GM23338 (cell line): ENCODE measurements at regions not wholly inside any gene's neighbourhood (a gene's known extent, or its start where the extent isn't known, plus 50 kb on each side); places are given as distances from the start of the nearest gene placed in this dataset.

Experiments
- ATAC-seq: fragments of 200-7000 bp; cut with Tn5 transposase; 3 replicates; pipeline ENCODE4 v1.9.1; 2020
- DNase-seq: peaks from one replicate; pipeline ENCODE4 v3.0.0-alpha.2; 2015; ENCODE audit warnings: low spot score
- H2AFZ ChIP-seq: fragments of 200-600 bp; sonication (generic); 2 replicates; pipeline ENCODE4 v1.8.0; 2016; ENCODE audit warnings: antibody characterized with exemption, mild to moderate bottlenecking, moderate library complexity
- H3F3A ChIP-seq: fragments of 200-600 bp; sonication (generic); replicated peaks from 2 replicates; pipeline ENCODE4 v1.8.0; 2017; ENCODE audit warnings: antibody characterized with exemption, mixed run types, low read depth
- H3K27ac ChIP-seq: fragments of 200-600 bp; sonication (generic); 2 replicates; pipeline ENCODE4 v1.6.1; 2016; ENCODE audit warnings: low read depth
- H3K27me3 ChIP-seq: fragments of 200-600 bp; sonication (generic); 2 replicates; pipeline ENCODE4 v1.8.0; 2016; ENCODE audit warnings: mild to moderate bottlenecking, mixed run types, moderate library complexity; ENCODE audit not compliant: insufficient read depth
- H3K36me3 ChIP-seq: fragments of 200-600 bp; sonication (generic); 2 replicates; pipeline ENCODE4 v1.8.0; 2016; ENCODE audit warnings: mild to moderate bottlenecking; ENCODE audit not compliant: insufficient read depth
- H3K4me1 ChIP-seq: fragments of 200-600 bp; sonication (generic); 2 replicates; pipeline ENCODE4 v1.8.0; 2016; ENCODE audit warnings: mild to moderate bottlenecking, moderate library complexity; ENCODE audit not compliant: insufficient read depth
- H3K4me2 ChIP-seq: fragments of 200-600 bp; sonication (generic); 2 replicates; pipeline ENCODE4 v1.7.1; 2017; ENCODE audit warnings: mixed run types
- H3K4me3 ChIP-seq: fragments of 200-600 bp; sonication (generic); 2 replicates; pipeline ENCODE4 v1.6.1; 2016; ENCODE audit warnings: mixed run types
- H3K79me2 ChIP-seq: fragments of 200-600 bp; sonication (generic); replicated peaks from 2 replicates; pipeline ENCODE4 v1.8.0; 2017; ENCODE audit warnings: mild to moderate bottlenecking; ENCODE audit not compliant: insufficient read depth
- H3K9me2 ChIP-seq: fragments of 200-600 bp; sonication (generic); 2 replicates; pipeline ENCODE4 v1.8.0; 2017; ENCODE audit not compliant: insufficient read depth
- H4K20me1 ChIP-seq: fragments of 200-600 bp; sonication (generic); replicated peaks from 2 replicates; pipeline ENCODE4 v1.8.0; 2017; ENCODE audit warnings: mild to moderate bottlenecking; ENCODE audit not compliant: insufficient read depth
- H3K27ac Mint-ChIP-seq: 2 replicates; pipeline ENCODE4 v1.8.0; 2020; ENCODE audit warnings: inconsistent platforms, mild to moderate bottlenecking, moderate library complexity, mixed read lengths
- H3K27me3 Mint-ChIP-seq: 3 replicates; pipeline ENCODE4 v1.8.0; 2022; ENCODE audit warnings: low read depth, mild to moderate bottlenecking, moderate library complexity, mixed read lengths, inconsistent platforms; ENCODE audit not compliant: insufficient read depth, poor library complexity
- H3K36me3 Mint-ChIP-seq: 3 replicates; pipeline ENCODE4 v1.8.0; 2021; ENCODE audit warnings: low read depth, mild to moderate bottlenecking, inconsistent platforms, moderate library complexity, mixed read lengths
- H3K4me1 Mint-ChIP-seq: 3 replicates; pipeline ENCODE4 v1.8.0; 2020; ENCODE audit warnings: mild to moderate bottlenecking, inconsistent platforms, mixed read lengths
- H3K4me3 Mint-ChIP-seq: 3 replicates; pipeline ENCODE4 v1.8.0; 2021; ENCODE audit warnings: moderate library complexity, mild to moderate bottlenecking, inconsistent platforms, mixed read lengths
- H3K9me3 Mint-ChIP-seq: 3 replicates; pipeline ENCODE4 v1.8.0; 2020; ENCODE audit warnings: moderate library complexity, mild to moderate bottlenecking, inconsistent platforms, mixed read lengths
- CREB1 ChIP-seq: fragments of 250-450 bp; sonication (Bioruptor Pico); IDR thresholded peaks from 2 replicates; pipeline ENCODE4 v1.5.0; 2020; ENCODE audit warnings: low read depth, mild to moderate bottlenecking, moderate library complexity
- CTCF ChIP-seq, 2 experiments: fragments of 200-600 bp in 1 of 2; sonication (generic) in 1 of 2; conservative IDR thresholded peaks; 2 replicates each; pipeline versions ENCODE4 v1.5.1 to v1.6.1; 2016 to 2017; ENCODE audit warnings: antibody characterized with exemption in 2 of 2, low read depth in 2 of 2, mild to moderate bottlenecking in 2 of 2, moderate library complexity in 1 of 2
- ETS1 ChIP-seq: IDR thresholded peaks from 2 replicates; pipeline ENCODE4 v1.6.1; 2016; ENCODE audit warnings: antibody characterized with exemption
- EZH2 ChIP-seq: fragments of 200-600 bp; sonication (generic); IDR thresholded peaks from one replicate; pipeline ENCODE4 v1.8.0; 2017; ENCODE audit warnings: antibody characterized with exemption, mild to moderate bottlenecking, low read depth; ENCODE audit not compliant: unreplicated experiment
- EZH2phosphoT487 ChIP-seq: fragments of 200-600 bp; sonication (generic); IDR thresholded peaks from one replicate; pipeline ENCODE4 v1.8.1; 2018; ENCODE audit warnings: antibody characterized with exemption; ENCODE audit not compliant: unreplicated experiment
- JUNB ChIP-seq: IDR thresholded peaks from one replicate; pipeline ENCODE4 v1.6.1; 2016; ENCODE audit warnings: antibody characterized with exemption; ENCODE audit not compliant: unreplicated experiment
- NANOG ChIP-seq: IDR thresholded peaks from 2 replicates; pipeline ENCODE4 v1.6.1; 2016; ENCODE audit warnings: antibody characterized with exemption, borderline replicate concordance
- POLR2AphosphoS5 ChIP-seq: IDR thresholded peaks from 2 replicates; pipeline ENCODE4 v1.6.1; 2016; ENCODE audit warnings: antibody characterized with exemption, low read depth
- REST ChIP-seq: IDR thresholded peaks from one replicate; pipeline ENCODE4 v1.6.1; 2018; ENCODE audit warnings: antibody characterized with exemption; ENCODE audit not compliant: unreplicated experiment
- STAT1 ChIP-seq: IDR thresholded peaks from one replicate; pipeline ENCODE4 v1.6.1; 2016; ENCODE audit warnings: antibody characterized with exemption; ENCODE audit not compliant: unreplicated experiment
- ZNF114 ChIP-seq: fragments of 250-450 bp; sonication (Bioruptor Pico); IDR thresholded peaks from 2 replicates; pipeline ENCODE4 v1.5.0; 2020; ENCODE audit warnings: mild to moderate bottlenecking, moderate library complexity
- ZNF331 ChIP-seq: fragments of 250-450 bp; sonication (Bioruptor Pico); IDR thresholded peaks from 2 replicates; pipeline ENCODE4 v1.5.0; 2020; ENCODE audit warnings: low read depth, mild to moderate bottlenecking, moderate library complexity
- ZNF462 ChIP-seq: fragments of 250-450 bp; sonication (Bioruptor Pico); IDR thresholded peaks from 2 replicates; pipeline ENCODE4 v1.5.0; 2020; ENCODE audit warnings: mild to moderate bottlenecking, moderate library complexity

GRCh38 chr10:10223131-10223530, 794.5 kb upstream of the CELF2 start:
- DNase-seq = no peak
- ATAC-seq = no peak
- H3K36me3 Mint-ChIP-seq = no peaks in the 10 kb centered on the region
- H3K9me3 Mint-ChIP-seq = peaks cover 2% of the 10 kb centered on the region; the same call in 2 of the 3 replicates
- peaks cover 20% of the 10 kb centered on the region for H3K9me2 ChIP-seq
- H2AFZ ChIP-seq = peak overlapping the region; percentile 68; the same call in 1 of the 2 replicates
- no peak overlapping the region for H3K27ac Mint-ChIP-seq
- no peaks in the 10 kb centered on the region for H3K27me3 Mint-ChIP-seq
- no peak overlapping the region for H3K4me3 Mint-ChIP-seq
- no peaks in the 10 kb centered on the region for H3K36me3 ChIP-seq
- no peaks in the 10 kb centered on the region for H3K27me3 ChIP-seq
- no peaks in the 10 kb centered on the region for H3F3A ChIP-seq
- TF ChIP-seq REST = no peak
- TF ChIP-seq JUNB = no peak
- no peak for TF ChIP-seq CTCF (conservative IDR thresholded peaks at IDR 0.05; ENCODE audit: low read depth in 2 of 2)
- no peak for TF ChIP-seq ETS1
- no peak for TF ChIP-seq ZNF331 (CRISPR knock-in tag)
- no peak for TF ChIP-seq EZH2
- TF ChIP-seq POLR2AphosphoS5 = no peak
- no peak for TF ChIP-seq STAT1
- no peak for TF ChIP-seq ZNF114 (CRISPR knock-in tag)
- no peak for TF ChIP-seq EZH2phosphoT487
- TF ChIP-seq CREB1 = no peak
- TF ChIP-seq ZNF462 (CRISPR knock-in tag) = no peak
- TF ChIP-seq NANOG = no peak
- H4K20me1 ChIP-seq = no peaks in the 10 kb centered on the region
- H3K79me2 ChIP-seq = no peaks in the 10 kb centered on the region
- no peak overlapping the region for H3K27ac ChIP-seq
- H3K4me3 ChIP-seq = no peak overlapping the region
- H3K4me2 ChIP-seq = no peak overlapping the region
- H3K4me1 ChIP-seq = no peaks in the 10 kb centered on the region
- no peaks in the 10 kb centered on the region for H3K4me1 Mint-ChIP-seq
